SKM-1 (cell line): ENCODE measurements at regions not wholly inside any gene's neighbourhood (a gene's known extent, or its start where the extent isn't known, plus 50 kb on each side); places are given as distances from the start of the nearest gene placed in this dataset.
"Not testable (repeated sequence)": the region's sequence is repeated elsewhere in the genome, so short reads cannot be mapped to it uniquely, and the experiment has no call there.

Source experiments
- DNase-seq: peaks from one replicate; lab custom pipeline; 2025; ENCODE audit not compliant: unreplicated experiment; lab: John Stamatoyannopoulos, UW

- not testable (repeated sequence) for DNase-seq
These were observed 52.9 kb upstream of the HELT start for GRCh38 chr4:184965230-184966050.

- DNase-seq = not testable (repeated sequence)
These were observed 52.1 kb upstream of the HELT start for GRCh38 chr4:184966051-184966691.

GRCh38 chr4:184967699-184968098 is 50.6 kb upstream of the HELT start:
- DNase-seq = not testable (repeated sequence)

GRCh38 chr4:184968366-184968765 is 49.9 kb upstream of the HELT start:
- no peak for DNase-seq
